ENCODE measurements at regions not wholly inside any gene's neighbourhood (a gene's known extent, or its start where the extent isn't known, plus 50 kb on each side); places are given as distances from the start of the nearest gene placed in this dataset.

- no peak for DNase-seq (ENCODE audit: low read depth in 3 of 3)
Observed at GRCh38 chr10:44301781-44302355, 83.0 kb downstream of the CXCL12 start.

DNA sequence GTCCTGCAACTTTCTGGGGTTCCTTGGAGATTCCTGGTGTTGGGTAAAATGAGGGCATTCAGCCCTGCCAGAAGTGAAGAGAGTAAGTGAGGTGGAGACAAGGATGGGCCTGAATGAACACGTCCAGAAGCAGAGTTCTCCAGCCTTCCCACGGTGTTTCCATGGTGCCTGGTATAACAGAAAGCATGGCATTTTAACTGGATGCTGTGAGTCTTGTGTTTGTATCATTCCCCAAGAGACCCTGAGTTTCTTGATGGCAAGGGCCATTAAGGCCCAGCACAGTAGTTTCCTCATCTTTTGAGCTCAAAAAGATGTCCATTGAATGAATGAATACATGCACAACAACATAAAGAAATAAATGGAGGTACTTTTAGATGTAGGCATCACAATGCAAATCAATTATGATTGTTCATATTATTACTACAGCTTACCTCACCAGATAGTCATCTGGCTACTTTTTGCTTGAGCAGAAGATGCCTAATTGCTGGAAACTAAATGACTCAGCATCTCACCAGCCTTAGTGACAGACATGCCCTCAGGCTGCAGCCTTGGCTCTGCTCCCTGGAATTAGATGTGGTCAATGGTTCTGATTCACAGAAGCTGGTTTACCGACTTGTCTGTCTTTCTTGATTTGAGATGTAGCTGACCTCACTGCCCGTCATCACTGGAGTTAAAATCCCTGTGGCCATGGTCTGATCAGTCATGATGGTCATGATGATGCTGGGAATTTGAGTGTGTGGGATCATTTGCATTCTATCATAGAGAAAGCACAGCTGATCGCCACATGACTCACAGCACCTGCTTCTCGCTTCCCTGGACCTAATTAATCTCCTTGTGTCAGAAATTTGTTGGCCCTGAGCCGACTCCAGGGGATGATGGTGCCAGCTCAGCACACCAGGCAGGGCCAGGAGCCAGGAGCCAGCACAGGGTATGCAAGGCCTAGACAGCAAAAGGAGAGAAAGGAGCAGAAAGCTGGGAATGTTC is 83.9 kb downstream of the CXCL12 start:
- no peak for DNase-seq (ENCODE audit: low read depth in 3 of 3)

DNA sequence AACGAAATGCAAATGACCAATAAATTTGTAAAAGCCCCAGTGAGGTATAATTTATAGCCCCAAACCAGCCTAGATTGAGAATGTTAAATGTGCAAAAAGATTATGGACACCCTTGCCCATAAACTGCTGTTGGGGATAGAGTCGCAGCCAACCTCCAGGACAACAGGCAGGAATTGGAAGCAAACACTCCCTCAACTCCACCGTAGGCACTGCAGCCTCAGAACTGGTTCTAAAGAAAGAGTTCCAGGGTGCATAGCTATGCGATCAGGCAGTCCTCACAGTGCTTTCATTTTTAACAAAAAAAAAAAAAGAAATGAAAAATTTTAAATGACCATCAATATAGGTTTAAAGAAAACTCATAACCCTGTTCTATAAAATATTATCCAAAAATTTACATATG is 86.2 kb downstream of the CXCL12 start:
- no peak for DNase-seq (ENCODE audit: low read depth in 3 of 3)

DNA sequence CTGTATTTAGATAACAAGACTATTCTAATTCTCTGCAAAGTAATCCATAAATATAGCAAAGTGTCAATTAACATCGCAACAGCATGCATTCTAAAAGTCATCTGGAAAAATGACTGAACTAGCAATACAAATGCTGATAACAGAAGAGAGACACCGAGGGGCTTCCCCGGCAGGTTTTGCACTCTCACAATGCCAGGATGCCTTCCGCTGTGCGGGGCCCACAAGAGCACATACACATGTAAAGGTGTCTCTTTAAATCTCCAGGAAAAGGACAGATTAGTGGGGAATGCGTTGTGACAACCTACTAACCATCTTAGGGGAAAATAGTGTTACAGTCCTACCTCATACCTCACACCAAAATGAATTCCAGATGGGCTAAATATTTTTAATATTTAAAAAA is 86.9 kb downstream of the CXCL12 start:
- DNase-seq (ENCODE audit: low read depth in 3 of 3) = no peak

- DNase-seq (ENCODE audit: low read depth in 3 of 3) = no peak
Observed at GRCh38 chr10:44295644-44296241, 89.2 kb downstream of the CXCL12 start.

GRCh38 chr10:44294726-44295412 is 90.0 kb downstream of the CXCL12 start:
- DNase-seq (ENCODE audit: low read depth in 3 of 3) = no peak

DNA sequence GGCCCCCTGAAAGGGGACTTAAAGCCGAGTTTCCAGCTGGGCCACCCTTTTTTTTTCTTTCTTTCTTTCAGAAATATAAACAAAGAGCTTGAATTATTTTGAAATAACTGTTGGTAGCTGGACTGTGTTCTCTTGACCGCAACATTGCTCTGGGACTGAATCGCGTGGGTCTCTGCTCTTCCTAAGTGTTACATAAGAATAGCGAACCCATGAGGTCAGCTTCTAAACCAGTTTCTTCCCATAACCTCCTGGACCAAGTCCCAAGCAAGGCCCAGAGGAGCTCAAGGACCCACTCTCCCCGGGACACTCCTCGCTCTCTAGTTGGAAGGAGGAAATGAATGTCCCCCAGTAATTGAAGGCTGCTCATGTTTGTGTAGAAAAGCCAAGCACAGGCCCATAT is 91.1 kb downstream of the CXCL12 start:
- no peak for DNase-seq (ENCODE audit: low read depth in 3 of 3)

DNA sequence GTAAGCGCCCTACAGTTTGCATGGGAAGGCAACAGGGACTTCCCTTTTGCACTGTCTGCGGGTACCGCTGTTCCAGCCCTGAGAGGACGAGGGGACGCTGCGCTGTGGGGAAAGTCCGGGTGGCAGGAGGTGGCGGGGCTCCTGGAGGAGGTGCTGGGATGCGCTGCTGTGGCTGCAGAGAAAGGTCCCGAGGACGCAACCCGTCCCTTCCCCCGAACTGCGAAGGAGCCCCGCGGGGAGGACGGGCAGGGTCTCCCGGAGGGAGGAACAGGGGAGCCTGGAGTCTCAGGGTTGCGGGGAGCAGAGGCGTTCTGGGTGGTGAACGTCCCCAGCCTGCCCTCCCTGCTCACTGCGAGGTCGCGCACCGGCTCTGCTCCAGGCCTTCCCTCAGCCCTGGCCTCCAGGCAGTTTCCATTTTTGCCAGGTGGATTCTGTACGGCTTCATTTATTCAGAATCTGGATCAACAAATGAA is 91.6 kb downstream of the CXCL12 start:
- no peak for DNase-seq (ENCODE audit: low read depth in 3 of 3)

GRCh38 chr10:44292390-44293002 is 92.4 kb downstream of the CXCL12 start:
- no peak for DNase-seq (ENCODE audit: low read depth in 3 of 3)

- DNase-seq (ENCODE audit: low read depth in 3 of 3) = no peak
Observed at GRCh38 chr10:44291091-44291490, 93.8 kb downstream of the CXCL12 start.

DNA sequence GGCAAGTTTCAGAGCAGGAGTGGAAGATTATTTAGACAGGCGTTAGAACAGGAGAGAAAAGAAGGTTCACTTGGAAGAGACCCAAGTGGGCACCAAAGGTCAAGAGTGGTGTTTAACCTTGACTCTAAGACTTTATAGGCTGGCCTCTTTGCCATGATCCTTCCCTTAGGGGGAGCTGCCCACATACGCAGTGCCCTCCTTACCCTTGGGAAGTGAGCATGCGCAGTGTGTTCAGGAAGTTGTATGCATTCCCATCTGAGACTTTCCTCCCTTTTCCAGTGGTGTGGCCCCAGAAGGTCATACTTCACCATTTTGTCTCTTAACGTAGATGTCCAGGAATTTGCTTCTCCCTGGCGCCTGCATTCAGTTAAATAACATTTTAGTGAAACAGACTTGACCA is 95.8 kb downstream of the CXCL12 start:
- no peak for DNase-seq (ENCODE audit: low read depth in 3 of 3)

GRCh38 chr10:44287408-44287807 is 97.5 kb downstream of the CXCL12 start:
- no peak for DNase-seq (ENCODE audit: low read depth in 3 of 3)

DNA sequence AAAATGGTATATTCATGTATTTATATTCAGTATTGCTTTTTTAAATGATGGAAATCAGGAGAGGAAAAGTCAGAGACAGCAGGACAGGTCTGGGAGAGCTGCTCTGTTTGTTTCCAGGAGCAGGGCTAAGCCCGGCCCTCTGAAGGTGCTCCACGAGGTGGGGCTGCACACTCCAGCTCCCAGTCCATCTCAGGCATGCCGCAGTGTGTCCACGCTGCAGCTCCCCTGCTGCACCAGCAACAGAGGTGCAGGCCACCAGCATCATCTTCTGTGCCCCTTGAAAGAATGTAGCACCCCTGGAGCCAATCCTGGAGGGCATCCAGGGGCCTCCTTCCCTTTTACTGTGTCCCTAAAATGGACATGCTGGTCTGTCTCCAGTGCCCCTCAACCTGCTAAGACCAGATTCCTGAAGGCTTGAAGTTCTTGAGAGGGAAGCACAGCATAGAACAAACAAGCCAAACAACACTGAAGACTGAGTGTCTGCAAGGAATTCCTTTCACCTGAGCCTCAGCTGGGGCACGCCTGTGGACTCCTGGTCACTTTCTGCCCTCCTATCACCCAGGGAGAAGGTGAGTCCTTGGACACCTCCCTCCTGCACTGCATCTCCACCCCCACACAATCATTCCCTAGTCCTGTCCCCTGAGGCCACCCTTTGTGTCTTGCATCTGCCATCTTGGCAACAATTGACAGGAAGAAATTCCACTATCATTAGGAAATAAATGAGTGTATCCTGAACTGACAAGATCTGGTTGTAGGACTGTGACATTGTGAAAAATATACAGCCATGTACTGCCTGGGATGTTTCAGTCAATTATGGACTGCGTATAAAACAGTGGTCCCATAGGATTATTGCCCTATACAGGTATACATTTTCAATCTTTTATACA is 100.5 kb downstream of the CXCL12 start:
- no peak for DNase-seq (ENCODE audit: low read depth in 3 of 3)

DNA sequence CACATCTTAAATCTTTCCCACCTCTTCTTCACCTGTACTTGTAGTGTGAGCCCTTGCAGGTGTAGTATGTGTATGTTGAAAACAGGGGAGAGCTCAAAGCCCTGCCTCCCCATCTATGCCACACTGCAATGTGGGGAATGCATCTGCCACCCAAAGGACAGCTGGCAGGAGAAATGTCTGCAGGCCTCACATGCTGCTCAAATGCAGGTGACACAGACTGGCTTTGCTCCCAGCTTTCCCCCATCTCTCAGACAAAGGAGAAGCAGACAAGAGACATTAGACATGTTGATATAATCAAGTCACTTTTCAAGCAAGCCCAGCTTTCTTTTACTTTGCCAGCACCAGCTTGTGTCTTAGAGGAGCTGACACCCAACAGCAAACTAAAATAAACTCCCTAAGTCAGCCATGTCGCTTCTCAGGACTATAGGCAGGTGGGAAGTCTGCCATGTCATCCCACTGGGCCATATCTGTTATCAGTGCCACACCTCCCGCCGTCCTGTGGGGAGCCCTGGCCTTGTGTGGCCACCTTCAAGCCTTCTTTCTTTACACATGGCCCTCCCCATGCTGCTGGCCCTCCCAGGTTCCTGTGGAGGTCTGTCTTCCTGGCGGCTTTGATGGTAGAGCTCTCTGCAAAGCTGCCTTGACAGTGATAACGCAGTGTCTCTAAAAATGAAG is 102.1 kb downstream of the CXCL12 start:
- DNase-seq (ENCODE audit: low read depth in 3 of 3) = no peak

DNA sequence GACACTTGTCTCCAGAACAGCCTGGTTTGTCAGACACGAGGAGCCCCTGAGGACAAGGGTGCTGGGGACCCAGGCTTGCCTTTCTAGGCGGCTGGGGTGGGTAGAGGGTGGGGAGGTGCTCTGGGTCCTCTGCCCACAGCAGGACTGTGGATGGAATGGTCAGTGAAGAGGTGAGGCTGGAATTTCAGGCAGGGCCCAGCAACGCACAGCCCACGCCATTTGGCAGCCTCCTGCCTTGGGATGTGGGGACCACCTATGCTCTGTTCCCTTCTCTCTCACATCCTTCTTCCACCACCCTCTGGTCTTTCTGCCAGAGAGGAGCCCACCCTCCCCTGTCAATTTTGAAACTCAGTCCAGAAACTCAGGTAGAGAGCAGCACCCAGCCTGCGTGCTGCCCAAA is 103.2 kb downstream of the CXCL12 start:
- no peak for DNase-seq (ENCODE audit: low read depth in 3 of 3)

- DNase-seq (ENCODE audit: low read depth in 3 of 3) = no peak
Observed at GRCh38 chr10:44281089-44281613, 103.7 kb downstream of the CXCL12 start.

- DNase-seq (ENCODE audit: low read depth in 3 of 3) = no peak
Observed at GRCh38 chr10:44280226-44281014, 104.5 kb downstream of the CXCL12 start.

DNA sequence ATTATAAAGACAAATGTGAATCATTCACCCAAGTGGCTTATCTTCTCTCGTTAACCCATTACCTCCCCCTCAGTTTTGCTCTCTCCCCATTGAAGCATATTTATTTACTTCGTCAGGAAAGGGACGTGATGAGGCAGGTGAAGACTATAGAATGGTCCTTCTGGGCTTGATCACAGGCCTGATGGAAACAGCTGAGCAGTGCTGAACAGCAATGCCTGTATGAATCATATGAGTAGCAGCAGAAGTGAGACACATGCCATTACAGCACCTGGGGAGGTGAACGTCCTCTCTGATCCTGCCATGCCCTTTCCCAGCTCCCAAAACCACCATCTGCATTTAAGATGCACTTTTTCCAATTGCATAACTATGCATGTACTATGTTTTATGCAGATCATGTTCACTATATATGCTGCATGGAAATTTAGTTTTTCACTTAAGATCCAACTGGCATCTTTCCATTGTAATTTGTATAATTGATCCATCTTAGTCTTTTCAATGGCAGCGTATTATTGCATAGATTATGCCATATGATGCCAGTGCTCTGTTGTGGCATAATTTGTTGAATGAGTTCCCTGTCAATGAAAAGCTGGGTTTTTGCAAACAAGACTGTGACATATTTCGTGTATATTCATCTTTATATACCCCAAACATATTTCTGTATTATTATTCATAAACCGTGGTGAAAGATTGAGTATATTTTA is 105.3 kb downstream of the CXCL12 start:
- DNase-seq (ENCODE audit: low read depth in 3 of 3) = no peak

Data from stimulated activated CD4-positive, alpha-beta T cell treated with anti-CD3 and anti-CD28 coated beads, TNF-alpha, amount 100 ng/mL, for 4 hours (primary cell).